Cardiac muscle cell (in vitro differentiated cells and primary cell): ENCODE measurements at regions not wholly inside any gene's neighbourhood (a gene's known extent, or its start where the extent isn't known, plus 50 kb on each side); places are given as distances from the start of the nearest gene placed in this dataset.
"Not testable (repeated sequence)": the region's sequence is repeated elsewhere in the genome, so short reads cannot be mapped to it uniquely, and the experiment has no call there.

Experiments
- DNase-seq, 2 donors: peaks; one replicate each; pipeline versions ENCODE4 v3.0.0 to v3.0.0-alpha.2; 2010 to 2017; ENCODE audit warnings: low read depth in 1 of 2, low spot score in 1 of 2
- H3K27ac ChIP-seq: fragments of 200-600 bp; sonication (generic); 2 replicates; pipeline ENCODE4 v1.5.1; 2016
- H3K27me3 ChIP-seq: fragments of 200-600 bp; sonication (generic); 2 replicates; pipeline ENCODE4 v1.6.0; 2016; ENCODE audit warnings: control low read depth
- H3K36me3 ChIP-seq: fragments of 200-600 bp; sonication (generic); 2 replicates; pipeline ENCODE4 v1.5.1; 2016; ENCODE audit warnings: control low read depth
- H3K4me1 ChIP-seq: fragments of 200-600 bp; sonication (generic); 2 replicates; pipeline ENCODE4 v1.8.1; 2017; ENCODE audit warnings: low read depth, mild to moderate bottlenecking, mixed run types
- H3K4me3 ChIP-seq: fragments of 200-600 bp; sonication (generic); 2 replicates; pipeline ENCODE4 v1.5.1; 2016; ENCODE audit warnings: mild to moderate bottlenecking
- H3K9me3 ChIP-seq: fragments of 200-600 bp; sonication (generic); 2 replicates; pipeline ENCODE4 v1.5.1; 2017; ENCODE audit warnings: low read depth, mild to moderate bottlenecking, control low read depth
- CTCF ChIP-seq: IDR thresholded peaks from 2 replicates; pipeline ENCODE4 v1.5.1; 2012; ENCODE audit warnings: low read depth, mild to moderate bottlenecking, low read length

- TF ChIP-seq CTCF, result no peak
- no peak for DNase-seq
- H3K4me3 ChIP-seq, result no peak overlapping the region
- H3K36me3 ChIP-seq, result no peaks in the 10 kb centered on the region
- no peaks in the 10 kb centered on the region for H3K9me3 ChIP-seq
- no peaks in the 10 kb centered on the region for H3K4me1 ChIP-seq
- peaks cover 14% of the 10 kb centered on the region for H3K27me3 ChIP-seq
- H3K27ac ChIP-seq, result no peak overlapping the region
Observed at GRCh38 chr10:83760142-83760541, 379.2 kb upstream of the GHITM start.

DNA sequence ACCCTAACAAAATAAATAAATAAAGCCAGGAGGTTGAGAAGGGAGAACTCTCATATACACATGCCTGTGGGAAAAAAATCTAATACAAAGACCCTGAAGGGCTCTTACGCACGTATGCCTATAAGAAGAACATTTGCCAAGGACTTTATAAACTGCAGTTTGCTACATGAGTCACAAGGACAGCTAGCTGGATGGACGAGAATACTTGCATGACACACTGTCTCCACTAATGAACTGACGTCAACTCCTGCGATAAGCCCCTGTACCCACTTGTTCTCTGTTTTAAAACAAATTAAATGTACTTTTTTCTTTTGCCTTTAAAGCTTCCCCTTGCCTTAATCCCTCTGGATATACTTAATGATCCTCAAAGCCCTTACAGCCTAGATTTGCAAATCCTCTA lies 374.6 kb upstream of the GHITM start:
- peak; percentile 0 to 65 for DNase-seq
- Histone ChIP-seq H3K4me1 (no peaks in the 10 kb centered on the region), H3K27me3 (peaks cover 6% of the 10 kb centered on the region), H3K36me3 (no peaks in the 10 kb centered on the region), H3K27ac (no peak overlapping the region), H3K9me3 (no peaks in the 10 kb centered on the region), H3K4me3 (no peak overlapping the region)
- no peak for TF ChIP-seq CTCF

- Histone ChIP-seq H3K9me3 (no peaks in the 10 kb centered on the region), H3K4me3 (no peak overlapping the region), H3K27me3 (no peaks in the 10 kb centered on the region), H3K4me1 (no peaks in the 10 kb centered on the region), H3K27ac (no peak overlapping the region), H3K36me3 (no peaks in the 10 kb centered on the region)
- DNase-seq, result no peak
- no peak for TF ChIP-seq CTCF
Observed at GRCh38 chr10:83765731-83766130, 373.6 kb upstream of the GHITM start.

DNA sequence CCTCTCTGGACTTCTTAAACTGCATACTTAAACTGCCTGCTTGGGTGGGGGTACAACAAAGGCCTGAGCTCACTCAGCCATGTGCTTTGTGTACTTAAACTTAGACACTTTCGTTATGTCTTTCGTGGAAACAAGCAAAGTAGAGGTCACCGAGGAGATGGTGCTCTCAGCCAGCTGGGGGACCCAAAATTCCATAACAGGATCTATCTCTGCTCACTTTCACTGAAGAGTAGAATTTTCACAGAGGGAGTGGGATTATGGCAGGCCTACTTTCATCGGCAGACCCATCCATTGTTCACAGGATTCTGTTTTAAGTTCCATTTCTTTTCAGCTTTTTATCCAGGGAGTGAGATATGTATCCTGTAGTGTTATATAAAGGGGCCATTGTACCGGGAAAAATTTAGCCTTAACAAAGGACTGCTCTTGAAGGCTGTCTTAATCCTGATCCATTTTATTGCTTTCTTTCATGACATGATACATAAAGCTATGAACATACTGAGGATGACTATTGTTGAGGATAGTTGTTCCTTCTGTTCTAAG lies 370.0 kb upstream of the GHITM start:
- Histone ChIP-seq H3K9me3 (no peaks in the 10 kb centered on the region), H3K4me1 (no peaks in the 10 kb centered on the region), H3K4me3 (no peak overlapping the region), H3K27ac (no peak overlapping the region), H3K36me3 (no peaks in the 10 kb centered on the region), H3K27me3 (no peaks in the 10 kb centered on the region)
- TF ChIP-seq CTCF, result no peak
- peak in 1 of 2 donors; percentile 1 for DNase-seq

DNA sequence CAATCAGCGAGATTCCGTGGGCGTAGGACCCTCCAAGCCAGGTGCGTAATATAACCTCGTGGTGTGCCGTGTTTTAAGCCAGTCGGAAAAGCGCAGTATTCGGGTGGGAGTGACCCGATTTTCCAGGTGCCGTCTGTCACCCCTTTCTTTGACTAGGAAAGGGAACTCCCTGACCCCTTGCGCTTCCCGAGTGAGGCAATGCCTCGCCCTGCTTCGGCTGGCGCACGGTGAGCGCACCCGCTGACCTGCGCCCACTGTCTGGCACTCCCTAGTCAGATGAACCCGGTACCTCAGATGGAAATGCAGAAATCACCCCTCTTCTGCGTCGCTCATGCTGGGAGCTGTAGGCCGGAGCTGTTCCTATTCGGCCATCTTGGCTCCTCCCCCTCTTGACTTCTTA lies 352.6 kb upstream of the GHITM start:
- DNase-seq, H3K4me3 ChIP-seq, H3K36me3 ChIP-seq, H3K27me3 ChIP-seq, H3K27ac ChIP-seq, H3K4me1 ChIP-seq, H3K9me3 ChIP-seq: not testable (repeated sequence)

GRCh38 chr10:83801983-83802382 lies 337.3 kb upstream of the GHITM start:
- DNase-seq, result peak in 1 of 2 donors; percentile 0
- H3K27me3 ChIP-seq, result no peaks in the 10 kb centered on the region
- no peak overlapping the region for H3K4me3 ChIP-seq
- TF ChIP-seq CTCF, result no peak
- no peaks in the 10 kb centered on the region for H3K4me1 ChIP-seq
- H3K9me3 ChIP-seq, result no peaks in the 10 kb centered on the region
- no peaks in the 10 kb centered on the region for H3K36me3 ChIP-seq
- no peak overlapping the region for H3K27ac ChIP-seq
